ENCODE measurements at regions not wholly inside any gene's neighbourhood (a gene's known extent, or its start where the extent isn't known, plus 50 kb on each side); places are given as distances from the start of the nearest gene placed in this dataset.

DNA sequence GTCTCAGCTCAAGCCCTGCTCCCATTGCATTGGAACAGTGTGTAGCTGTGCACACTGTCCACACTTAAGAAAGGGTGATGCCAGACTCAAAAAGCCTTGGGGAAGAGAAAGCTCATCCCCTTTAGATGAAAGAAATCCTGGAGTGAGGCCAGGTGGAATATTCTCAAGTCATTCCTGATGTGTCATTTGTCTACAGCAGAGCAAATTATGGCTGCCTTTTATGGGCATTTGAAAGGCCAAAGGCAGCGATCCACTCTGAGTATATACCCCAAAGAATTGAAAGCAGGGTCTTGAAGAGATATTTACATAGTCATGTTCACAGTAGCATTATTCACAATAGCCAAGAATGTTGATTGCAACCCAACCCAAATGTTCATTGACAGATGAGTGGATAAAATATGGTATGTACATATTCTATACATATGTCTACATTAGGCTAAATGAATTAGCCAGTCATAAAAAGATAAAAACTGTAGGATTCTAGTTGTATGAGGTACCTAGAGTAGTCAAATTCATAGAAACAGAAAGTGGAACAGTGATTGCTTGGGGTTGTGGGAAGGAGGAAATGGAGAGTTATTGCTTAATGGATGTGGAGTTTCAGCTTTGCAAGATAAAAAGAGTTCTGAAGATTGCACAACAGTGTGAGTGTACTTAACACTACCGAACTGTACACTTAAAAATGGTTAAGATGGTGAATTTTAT, 214.9 kb downstream of the KCNRG start:
- WGBS, 2 experiments (ENCODE audit: extremely low coverage in 2 of 2, insufficient read length in 1 of 2) = no CpG with 5 or more reads among the region's 2 CpGs
- Histone ChIP-seq H2BK15ac (ENCODE audit: low read depth, low read length) (no peak overlapping the region), H3K18ac (ENCODE audit: low read depth, low read length) (no peak overlapping the region; the same call in 1 of the 2 replicates), H3K56ac (ENCODE audit: extremely low read depth, insufficient read depth, low read length) (no peak overlapping the region), H3K4me3 (ENCODE audit: insufficient read depth, low read depth, low read length) (no peak overlapping the region), H4K5ac (ENCODE audit: low read depth, low read length) (no peak overlapping the region; the same call in 1 of the 2 replicates), H4K8ac (ENCODE audit: low read depth in 2 of 2, low read length in 2 of 2) (0 out of 4 replicates have a peak overlapping the region, but pooled peaks of 1 of the 2 experiments have one; percentile 27), H3K36me3 (ENCODE audit: control insufficient read depth, insufficient read depth, low read length) (no peaks in the 10 kb centered on the region), H3K79me1 (ENCODE audit: low read depth in 1 of 2, low read length in 2 of 2) (no peaks in the 10 kb centered on the region), H3K23ac (ENCODE audit: low read depth, low read length) (no peak overlapping the region), H3K27ac (ENCODE audit: insufficient read depth, low read length) (no peak overlapping the region), H3K9ac (ENCODE audit: low read depth, low read length) (no peak overlapping the region), H4K20me1 (ENCODE audit: insufficient read depth, low read length) (no peaks in the 10 kb centered on the region), H2AK5ac (ENCODE audit: low read depth, low read length) (no peak overlapping the region), H3K9me3 (ENCODE audit: control insufficient read depth, insufficient read depth, low read length) (no peaks in the 10 kb centered on the region), H3K4me1 (ENCODE audit: control insufficient read depth, insufficient read depth, low read length) (peaks cover 6% of the 10 kb centered on the region), H2AFZ (replicated peaks; ENCODE audit: low read length, poor library complexity) (no peak overlapping the region), H2BK120ac (ENCODE audit: low read depth, low read length) (no peak overlapping the region), H2BK5ac (ENCODE audit: low read depth, low read length, poor library complexity, severe bottlenecking) (no peak overlapping the region), H3K27me3 (ENCODE audit: control insufficient read depth, insufficient read depth, low read length) (no peaks in the 10 kb centered on the region; the same call in 1 of the 2 replicates), H3K14ac (replicated peaks; ENCODE audit: low read depth, low read length) (no peak overlapping the region), H2AK9ac (replicated peaks; ENCODE audit: low read depth, low read length, poor library complexity) (no peak overlapping the region), H3K4ac (ENCODE audit: low read depth, low read length) (no peak overlapping the region), H3K9me1 (ENCODE audit: insufficient read depth, low read length) (no peaks in the 10 kb centered on the region), H3K4me2 (ENCODE audit: low read depth, low read length) (no peak overlapping the region), H2BK20ac (ENCODE audit: low read depth, low read length) (no peak overlapping the region), H4K91ac (ENCODE audit: insufficient read depth, low read depth, low read length) (no peak overlapping the region)
- ChIA-PET CTCF (no interaction called here), POLR2A (ENCODE audit: unreplicated experiment) (no interaction called here)
- dilution Hi-C loops (cut with HindIII; ENCODE audit: low sequenced_read_pairs, unreplicated experiment) = no loop called here
- DNase-seq (peak; percentile 53), ATAC-seq (ENCODE audit: low read depth) (peak; percentile 68; the same call in 1 of the 2 replicates)
- in situ Hi-C loops (cut with MboI; ENCODE audit: low sequenced_read_pairs) = no loop called here
- intact Hi-C loops (cut with micrococcal nuclease) = loop anchor here (10.0 kb wide), 1 partner anchor 305 kb away; no protein-coding TSS in a partner anchor
- no TSS peak for BruUV-seq (replicated peaks)
- TF ChIP-seq MXI1 (IDR thresholded peaks at IDR 0.05; ENCODE audit: borderline replicate concordance, low read depth, low read length) = no peak
- TF ChIP-seq, protein P1, sequence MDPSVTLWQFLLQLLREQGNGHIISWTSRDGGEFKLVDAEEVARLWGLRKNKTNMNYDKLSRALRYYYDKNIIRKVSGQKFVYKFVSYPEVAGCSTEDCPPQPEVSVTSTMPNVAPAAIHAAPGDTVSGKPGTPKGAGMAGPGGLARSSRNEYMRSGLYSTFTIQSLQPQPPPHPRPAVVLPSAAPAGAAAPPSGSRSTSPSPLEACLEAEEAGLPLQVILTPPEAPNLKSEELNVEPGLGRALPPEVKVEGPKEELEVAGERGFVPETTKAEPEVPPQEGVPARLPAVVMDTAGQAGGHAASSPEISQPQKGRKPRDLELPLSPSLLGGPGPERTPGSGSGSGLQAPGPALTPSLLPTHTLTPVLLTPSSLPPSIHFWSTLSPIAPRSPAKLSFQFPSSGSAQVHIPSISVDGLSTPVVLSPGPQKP (IDR thresholded peaks at IDR 0.05; ENCODE audit: borderline replicate concordance, low read depth, low read length) = no peak
- TF ChIP-seq CEBPB (IDR thresholded peaks at IDR 0.05; ENCODE audit: low read depth, low read length) = peak; percentile 84
